ENCODE measurements at regions not wholly inside any gene's neighbourhood (a gene's known extent, or its start where the extent isn't known, plus 50 kb on each side); places are given as distances from the start of the nearest gene placed in this dataset.

DNA sequence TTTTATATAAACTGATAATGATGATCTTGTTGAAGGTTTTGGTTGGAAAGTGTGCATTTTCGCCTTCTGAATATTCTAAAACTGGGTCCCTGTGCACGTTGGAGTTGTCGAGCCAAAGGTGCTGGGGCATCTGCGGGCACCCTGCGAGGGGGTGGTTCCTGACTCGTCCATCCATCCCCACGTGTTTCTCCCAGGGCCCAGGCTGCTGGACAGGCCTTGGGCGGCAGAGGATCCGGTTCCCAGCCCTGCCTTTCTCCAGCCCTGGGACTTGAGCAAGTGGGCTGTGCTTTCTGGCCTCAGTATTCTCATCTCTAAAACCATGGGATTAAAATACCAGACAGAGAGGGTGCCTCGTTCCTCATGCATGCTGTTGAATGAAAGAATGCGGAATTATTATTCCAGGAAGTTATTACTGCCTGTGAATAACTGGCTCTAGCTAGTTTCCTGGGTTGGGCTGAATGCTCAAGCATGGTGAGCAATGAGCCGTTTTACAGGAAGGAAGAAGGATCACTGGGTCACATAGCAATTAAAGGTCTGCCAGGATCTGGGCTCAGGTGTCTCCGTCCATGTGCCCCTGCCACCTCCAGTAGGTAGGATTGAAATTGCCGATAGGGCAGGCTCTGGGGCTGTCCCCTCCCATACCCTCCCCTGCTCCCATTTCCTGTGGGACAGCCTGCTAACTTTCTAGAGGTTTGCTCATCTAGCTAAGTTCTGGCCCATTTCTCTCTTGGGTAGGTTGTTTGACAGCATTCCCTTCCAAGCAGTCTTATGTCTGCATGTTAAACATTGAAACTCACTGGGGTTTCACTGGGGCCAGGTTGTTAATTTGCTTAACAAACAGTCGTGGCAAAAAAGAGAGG lies 77.2 kb upstream of the HS6ST1 start:
- TF ChIP-seq POLR2A (IDR thresholded peaks at IDR 0.05): no peak
- TF ChIP-seq CTCF (IDR thresholded peaks at IDR 0.05): no peak

All from right lobe of liver (tissue), 4 donors.